ENCODE measurements at regions not wholly inside any gene's neighbourhood (a gene's known extent, or its start where the extent isn't known, plus 50 kb on each side); places are given as distances from the start of the nearest gene placed in this dataset.

GRCh38 chr9:80359291-80359690 is 787.5 kb downstream of the TLE4 start (continued):
- TF ChIP-seq SUPT20H (IDR thresholded peaks at IDR 0.05; ENCODE audit: borderline replicate concordance, control insufficient read depth, low read depth, low read length) (no peak), RELB (IDR thresholded peaks at IDR 0.05; ENCODE audit: low read depth) (no peak)

GRCh38 chr9:80352967-80353366 is 781.2 kb downstream of the TLE4 start:
- Histone ChIP-seq H4K20me1 (ENCODE audit: control insufficient read depth, insufficient read depth) (no peaks in the 10 kb centered on the region), H3K9me3 (replicated peaks; ENCODE audit: control insufficient read depth, insufficient read depth, low read length) (no peaks in the 10 kb centered on the region), H2AFZ (ENCODE audit: control insufficient read depth, low read depth, low read length) (no peak overlapping the region), H3K4me3 (no peak overlapping the region), H3K36me3 (ENCODE audit: control insufficient read depth in 2 of 2, insufficient read depth in 2 of 2, low read length in 1 of 2) (no peaks in the 10 kb centered on the region), H3K27ac (ENCODE audit: control insufficient read depth, insufficient read depth) (no peak overlapping the region), H3K4me2 (ENCODE audit: control insufficient read depth, insufficient read depth) (no peak overlapping the region), H3K79me2 (ENCODE audit: control insufficient read depth, insufficient read depth, low read length) (no peaks in the 10 kb centered on the region), H3K27me3 (replicated peaks in 1 of 2; ENCODE audit: control insufficient read depth in 2 of 2, insufficient read depth in 2 of 2, low read length in 1 of 2) (no peaks in the 10 kb centered on the region), H3K9ac (ENCODE audit: control insufficient read depth, insufficient read depth, low read length) (no peak overlapping the region), H3K4me1 (ENCODE audit: control insufficient read depth, insufficient read depth, low read length) (no peaks in the 10 kb centered on the region)
- ATAC-seq = no peak
- WGBS (ENCODE audit: insufficient coverage, insufficient replicate concordance, low lambda C conversion rate, missing lambda C conversion rate) = no CpG with 5 or more reads among the region's 2 CpGs
- ChIA-PET CTCF (no interaction called here), SMC1A (ENCODE audit: uncharacterized antibody, unreplicated experiment) (no interaction called here), POLR2A (no interaction called here), RAD21 (ENCODE audit: unreplicated experiment) (no interaction called here)
- BruUV-seq (replicated peaks) = no TSS peak
- no peak for FAIRE-seq
- in situ Hi-C loops (cut with MboI) (no loop called here), intact Hi-C loops (cut with micrococcal nuclease; ENCODE audit: unreplicated experiment) (no loop called here)
- DNase-seq (ENCODE audit: low read depth, low spot score) = no peak
- TF ChIP-seq CHD1 (IDR thresholded peaks at IDR 0.05; ENCODE audit: low read depth, low read length) = no peak
- TF ChIP-seq PML (IDR thresholded peaks at IDR 0.05; ENCODE audit: low read length) = no peak
- TF ChIP-seq MYB (IDR thresholded peaks at IDR 0.05; ENCODE audit: borderline replicate concordance, low read depth, low read length) = no peak
- no peak for TF ChIP-seq IRF5 (IDR thresholded peaks at IDR 0.05; ENCODE audit: borderline replicate concordance)
- no peak for TF ChIP-seq NFYA (IDR thresholded peaks at IDR 0.05; ENCODE audit: borderline replicate concordance, low read depth, low read length)
- no peak for TF ChIP-seq ZNF217 (IDR thresholded peaks at IDR 0.05)
- no peak for TF ChIP-seq SMARCA5 (IDR thresholded peaks at IDR 0.05)
- TF ChIP-seq NR2C1 (IDR thresholded peaks at IDR 0.05) = no peak
- no peak for TF ChIP-seq E4F1 (IDR thresholded peaks at IDR 0.05; ENCODE audit: borderline replicate concordance, partially characterized antibody)
- TF ChIP-seq BCLAF1 (IDR thresholded peaks at IDR 0.05) = no peak
- no peak for TF ChIP-seq USF2 (IDR thresholded peaks at IDR 0.05; ENCODE audit: borderline replicate concordance, low read depth, low read length)
- no peak for TF ChIP-seq ZSCAN29 (IDR thresholded peaks at IDR 0.05)
- no peak for TF ChIP-seq YBX1 (IDR thresholded peaks at IDR 0.05)
- TF ChIP-seq JUNB (IDR thresholded peaks at IDR 0.05) = no peak

Measured in GM12878 (cell line).